ENCODE measurements at regions not wholly inside any gene's neighbourhood (a gene's known extent, or its start where the extent isn't known, plus 50 kb on each side); places are given as distances from the start of the nearest gene placed in this dataset.
"Not testable (repeated sequence)": the region's sequence is repeated elsewhere in the genome, so short reads cannot be mapped to it uniquely, and the experiment has no call there.

DNA sequence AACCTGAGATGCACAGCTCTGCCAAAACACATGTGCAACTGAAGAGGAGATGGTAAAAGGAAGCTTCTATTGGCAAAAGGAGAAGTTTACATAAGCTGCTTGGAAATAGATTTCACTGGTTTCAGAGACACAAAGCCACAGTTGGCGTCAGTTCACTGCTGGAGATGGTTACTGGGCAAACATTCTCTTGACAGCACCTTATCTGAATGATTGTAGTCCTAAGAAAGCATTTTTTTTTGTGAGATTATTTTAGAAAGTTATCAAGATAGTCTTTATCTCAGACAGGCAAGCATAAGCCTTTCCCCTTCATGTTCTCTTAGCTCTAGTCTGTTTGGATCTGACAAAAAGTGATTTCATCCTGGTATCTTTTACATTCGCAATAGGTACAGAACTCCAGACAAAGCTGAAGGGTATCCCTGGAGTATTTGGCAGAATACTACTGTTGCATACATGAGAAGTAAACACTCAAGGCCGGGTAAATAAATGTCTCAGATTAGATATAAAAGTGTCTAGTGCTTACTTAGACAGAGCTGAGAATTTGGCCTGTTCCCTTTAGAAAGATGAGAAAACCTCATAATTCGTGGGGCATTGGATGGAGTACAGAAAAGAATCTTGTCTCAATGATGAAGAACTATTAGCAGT is 1668.0 kb upstream of the NUDT12 start:
- in situ Hi-C loops (cut with HindIII; ENCODE audit: low sequenced_read_pairs) = no loop called here

DNA sequence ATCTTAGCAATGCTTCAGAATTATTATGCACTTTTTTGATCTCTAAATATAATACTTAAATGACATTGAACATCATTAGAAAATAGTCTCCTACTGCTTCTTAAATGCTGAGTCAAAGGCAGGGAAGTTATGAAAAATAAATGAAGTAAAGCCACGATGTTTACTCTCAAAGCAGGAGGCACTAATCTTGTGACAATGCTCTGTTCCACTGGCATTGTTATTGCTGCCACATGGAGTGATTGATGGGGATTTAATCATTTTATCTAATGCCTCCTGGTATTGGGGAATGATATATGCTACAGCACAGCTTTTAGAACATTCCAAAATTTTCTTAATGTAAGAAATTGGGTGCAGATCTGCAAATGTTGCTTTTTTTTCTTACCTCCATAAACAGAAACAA is 1655.4 kb upstream of the NUDT12 start:
- in situ Hi-C loops (cut with HindIII; ENCODE audit: low sequenced_read_pairs) = no loop called here

DNA sequence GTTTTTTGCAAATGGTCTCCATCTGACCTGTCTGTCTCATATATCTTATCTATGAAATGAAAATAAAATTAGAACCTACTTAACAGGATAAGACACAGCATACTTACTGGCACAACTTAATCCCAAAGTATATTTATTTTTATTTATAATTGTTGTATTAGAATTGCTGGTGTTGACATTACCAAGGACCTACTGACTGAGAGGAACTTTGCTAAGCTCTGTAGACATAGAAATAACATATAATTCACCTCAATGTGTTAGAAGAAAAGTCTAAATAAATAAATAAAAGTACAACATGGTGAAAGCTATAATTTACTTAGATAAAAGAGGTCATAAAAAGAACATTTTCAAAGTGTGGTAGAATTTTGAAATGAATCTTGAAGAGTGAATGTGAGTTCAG is 1650.5 kb upstream of the NUDT12 start:
- in situ Hi-C loops (cut with HindIII; ENCODE audit: low sequenced_read_pairs) = no loop called here

DNA sequence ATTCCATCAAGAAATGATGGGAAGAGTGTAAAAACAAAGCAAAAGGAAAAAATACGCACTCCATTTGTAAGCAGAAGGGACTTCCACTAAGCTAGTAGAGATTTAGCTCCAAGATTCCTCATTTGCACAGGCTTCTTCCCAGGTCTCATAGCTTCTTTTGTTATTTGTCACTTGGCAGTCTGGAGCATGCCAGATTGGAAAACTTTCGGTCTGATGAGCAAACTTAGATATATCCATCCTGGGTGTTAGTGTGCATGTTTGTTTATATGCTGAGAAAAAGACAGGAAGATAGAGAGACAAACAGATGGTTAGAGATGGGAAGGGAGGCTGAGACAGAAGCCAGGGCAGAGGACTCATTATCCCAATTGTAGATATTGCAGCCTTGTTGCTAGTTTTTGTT is 1644.5 kb upstream of the NUDT12 start:
- in situ Hi-C loops (cut with HindIII; ENCODE audit: low sequenced_read_pairs) = no loop called here

DNA sequence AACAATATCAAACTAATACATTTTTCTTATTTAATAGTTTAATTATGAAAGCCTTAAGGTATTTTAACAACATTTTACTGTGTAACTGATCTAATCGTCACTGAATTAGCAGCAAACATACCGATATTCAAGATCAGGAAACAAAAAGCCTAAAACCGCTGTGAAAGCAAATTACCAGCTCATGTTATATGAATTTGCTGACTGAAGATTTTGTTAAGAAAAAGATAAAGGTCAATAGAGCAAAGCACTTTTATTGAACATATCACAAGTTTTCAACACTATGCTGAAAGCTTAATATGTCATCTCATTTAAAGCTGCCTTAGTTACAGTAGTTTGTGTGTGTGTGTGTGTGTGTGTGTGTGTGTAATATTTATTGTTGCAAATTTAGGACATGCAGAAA is 1634.9 kb upstream of the NUDT12 start:
- in situ Hi-C loops (cut with HindIII; ENCODE audit: low sequenced_read_pairs) = no loop called here

DNA sequence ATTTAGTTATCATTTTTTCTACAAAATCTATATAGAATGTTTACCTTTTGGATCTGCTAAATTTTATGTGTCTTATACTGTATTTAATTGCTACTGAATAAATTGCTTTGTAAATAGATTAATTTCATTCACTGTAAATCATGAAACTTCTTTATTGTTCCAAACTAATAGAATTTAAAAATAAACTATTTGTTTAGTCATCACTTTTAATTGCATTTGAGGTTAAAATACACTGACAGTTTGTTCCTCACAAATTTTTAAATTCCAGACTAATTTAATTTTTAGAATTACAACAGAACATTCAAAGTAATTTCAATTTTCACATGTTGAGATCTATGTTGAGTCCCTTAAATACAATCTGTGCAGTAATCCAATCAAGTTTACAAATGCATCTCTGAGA is 1633.2 kb upstream of the NUDT12 start:
- in situ Hi-C loops (cut with HindIII; ENCODE audit: low sequenced_read_pairs) = no loop called here

DNA sequence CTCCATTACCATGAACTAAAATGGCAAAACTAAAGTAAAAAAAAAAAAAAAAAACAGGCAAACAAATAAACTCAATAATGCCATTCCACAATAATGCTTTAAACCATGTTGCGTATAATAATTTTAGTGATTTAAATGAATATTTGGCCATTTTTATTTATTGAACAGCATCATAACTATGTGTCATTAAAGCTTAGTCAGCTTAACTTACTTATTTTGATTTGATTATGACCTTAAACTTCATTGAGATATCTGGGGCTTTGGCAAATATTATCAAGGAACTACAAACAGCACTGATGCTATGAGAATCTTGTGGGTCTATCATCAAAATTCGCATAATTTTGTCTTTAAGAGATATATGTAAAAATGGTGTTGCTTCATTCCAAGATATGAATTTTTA is 1610.3 kb upstream of the NUDT12 start:
- in situ Hi-C loops (cut with HindIII; ENCODE audit: low sequenced_read_pairs) = no loop called here

DNA sequence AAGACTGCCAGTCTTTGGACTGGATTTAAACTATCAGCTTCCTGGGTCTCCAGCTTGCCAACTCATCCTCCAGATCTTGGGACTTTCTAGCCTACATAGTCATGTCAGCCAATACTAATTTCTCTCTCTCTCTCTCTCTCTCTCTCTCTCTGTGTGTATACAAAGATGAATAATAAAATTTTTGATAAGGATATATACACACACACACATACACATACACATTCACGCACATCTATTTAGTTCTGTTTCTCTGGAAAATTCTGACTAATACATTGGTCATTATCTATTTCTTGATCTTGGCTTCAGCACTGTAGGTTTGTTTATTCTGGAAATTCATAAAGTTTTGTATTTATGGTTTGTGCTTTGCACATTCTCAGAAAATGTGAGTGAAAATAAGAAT is 1606.2 kb upstream of the NUDT12 start:
- in situ Hi-C loops (cut with HindIII; ENCODE audit: low sequenced_read_pairs) = no loop called here

DNA sequence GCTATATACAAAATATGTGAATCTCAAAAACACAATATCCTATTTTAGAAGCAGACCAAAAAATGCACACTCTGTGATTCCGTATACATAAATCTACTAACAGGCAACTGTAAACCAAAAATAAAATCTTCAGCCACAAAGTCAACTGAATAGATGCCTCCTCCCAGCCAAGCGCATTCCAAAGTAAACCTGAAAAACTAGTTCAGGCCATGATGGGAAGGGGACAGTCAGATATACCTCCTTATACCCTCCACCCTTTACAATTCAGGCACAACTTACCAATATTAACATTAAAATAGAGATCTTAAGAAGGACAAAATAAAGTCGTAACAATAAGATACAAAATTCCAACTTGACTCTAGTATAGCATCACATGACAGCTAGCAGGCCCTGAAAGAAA is 1604.5 kb upstream of the NUDT12 start:
- in situ Hi-C loops (cut with HindIII; ENCODE audit: low sequenced_read_pairs) = no loop called here

DNA sequence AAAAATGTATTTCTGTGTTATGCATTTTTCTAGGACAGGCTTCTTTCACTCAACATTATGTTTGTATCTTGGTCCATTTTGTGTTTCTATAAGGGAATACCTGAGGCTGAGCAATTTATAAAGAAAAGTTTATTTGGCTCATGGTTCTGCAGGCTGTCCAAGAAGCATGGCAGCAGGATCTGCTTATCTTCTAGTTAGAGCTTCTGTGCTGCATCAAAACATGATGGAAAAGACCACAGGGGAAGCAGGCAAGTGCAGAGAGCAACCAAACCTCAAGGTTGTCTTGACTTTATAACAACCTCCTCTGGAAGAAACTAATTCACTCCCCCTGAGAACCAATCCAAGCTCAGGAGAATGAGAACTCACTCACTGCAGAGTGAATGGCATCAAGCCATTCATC is 1601.0 kb upstream of the NUDT12 start:
- in situ Hi-C loops (cut with HindIII; ENCODE audit: low sequenced_read_pairs) = no loop called here

DNA sequence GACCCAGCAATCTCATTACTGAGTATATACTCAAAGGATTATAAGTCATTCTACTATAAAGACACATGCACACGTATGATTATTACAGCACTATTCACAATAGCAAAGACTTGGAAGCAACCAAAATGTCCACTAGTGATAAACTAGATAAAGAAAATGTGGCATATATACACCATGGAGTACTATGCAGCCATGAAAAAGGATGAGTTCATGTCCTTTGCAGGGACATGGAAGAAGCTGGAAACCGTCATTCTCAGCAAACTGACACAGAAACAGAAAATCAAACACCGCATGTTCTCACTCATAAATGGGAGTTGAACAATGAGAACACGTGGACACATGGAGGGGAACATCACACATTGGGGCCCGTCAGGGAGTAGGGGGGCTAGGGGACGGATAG is 1600.0 kb upstream of the NUDT12 start:
- in situ Hi-C loops (cut with HindIII; ENCODE audit: low sequenced_read_pairs) = not testable (repeated sequence)

DNA sequence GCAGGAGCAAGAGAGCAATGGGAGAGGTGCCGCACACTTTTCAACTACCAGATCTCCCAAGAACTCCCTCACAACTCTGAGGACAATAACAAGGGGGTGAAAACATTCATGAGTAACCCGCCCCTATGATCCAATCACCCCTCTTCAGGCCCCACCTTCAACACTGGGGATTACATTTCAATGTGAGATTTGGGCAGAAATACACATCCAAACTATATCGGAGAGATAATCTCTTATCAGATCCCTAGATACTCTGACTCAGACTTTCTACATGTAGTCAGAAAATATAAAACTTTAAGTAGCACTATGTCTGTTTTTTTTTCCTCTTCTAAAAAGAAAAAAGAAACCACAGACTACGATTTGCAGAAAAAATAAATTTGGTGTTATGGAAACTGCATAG is 1595.9 kb upstream of the NUDT12 start:
- in situ Hi-C loops (cut with HindIII; ENCODE audit: low sequenced_read_pairs) = no loop called here

DNA sequence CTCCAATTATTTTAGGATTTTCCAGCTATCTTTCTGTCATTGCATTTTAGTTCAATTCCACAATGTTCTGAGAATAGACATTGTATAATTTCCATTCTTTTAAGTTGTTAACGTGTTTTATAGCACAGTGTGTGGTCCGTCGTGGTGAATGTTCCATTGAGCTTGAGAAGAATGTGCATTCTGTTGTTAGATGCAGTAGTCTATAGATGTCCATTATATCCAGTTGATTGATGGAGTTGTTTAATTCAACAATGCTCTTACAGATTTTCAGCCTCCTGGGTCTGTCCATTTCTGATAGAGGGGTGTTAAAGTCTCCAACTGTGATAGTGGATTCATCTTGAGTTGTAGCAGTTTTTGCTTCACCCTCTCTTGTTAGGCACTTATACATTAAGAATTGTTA is 1587.7 kb upstream of the NUDT12 start:
- in situ Hi-C loops (cut with HindIII; ENCODE audit: low sequenced_read_pairs) = no loop called here

DNA sequence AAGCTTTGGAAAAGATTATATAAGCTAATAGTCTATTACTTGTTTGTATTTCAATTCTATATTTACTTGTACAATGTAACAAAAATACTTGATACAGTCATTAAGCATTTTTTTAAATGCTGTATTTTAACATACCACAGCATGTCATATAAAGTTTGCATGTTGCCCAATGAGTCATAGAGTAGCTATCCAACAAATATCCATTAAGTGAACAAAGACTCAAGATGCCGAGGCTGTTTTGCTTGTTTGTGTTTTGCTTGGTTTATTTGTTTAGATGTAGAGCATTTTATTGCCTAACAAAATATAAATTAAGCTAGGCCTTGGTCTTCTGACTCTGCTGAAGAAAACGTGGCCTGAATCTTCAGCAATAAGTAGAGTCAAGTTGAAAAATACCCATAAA is 1584.3 kb upstream of the NUDT12 start:
- in situ Hi-C loops (cut with HindIII; ENCODE audit: low sequenced_read_pairs) = no loop called here

DNA sequence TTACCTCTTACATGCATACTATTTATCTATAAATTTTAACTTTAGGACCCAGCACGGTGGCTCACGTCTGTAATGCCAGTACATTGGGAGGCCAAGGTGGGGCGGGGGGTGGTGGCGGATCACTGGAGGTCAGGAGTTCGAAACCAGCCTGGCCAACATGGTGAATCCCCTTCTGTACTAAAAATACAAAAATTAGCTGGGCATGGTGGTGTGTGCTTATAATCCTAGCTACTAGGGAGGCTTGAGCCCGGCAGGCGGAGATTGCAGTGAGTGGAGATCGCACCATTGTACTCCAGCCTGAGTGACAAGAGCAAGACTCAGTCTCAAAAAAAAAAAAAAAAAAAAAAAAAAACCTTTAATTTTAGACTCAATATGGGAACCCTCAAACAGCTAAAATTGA is 1582.6 kb upstream of the NUDT12 start:
- in situ Hi-C loops (cut with HindIII; ENCODE audit: low sequenced_read_pairs) = no loop called here

DNA sequence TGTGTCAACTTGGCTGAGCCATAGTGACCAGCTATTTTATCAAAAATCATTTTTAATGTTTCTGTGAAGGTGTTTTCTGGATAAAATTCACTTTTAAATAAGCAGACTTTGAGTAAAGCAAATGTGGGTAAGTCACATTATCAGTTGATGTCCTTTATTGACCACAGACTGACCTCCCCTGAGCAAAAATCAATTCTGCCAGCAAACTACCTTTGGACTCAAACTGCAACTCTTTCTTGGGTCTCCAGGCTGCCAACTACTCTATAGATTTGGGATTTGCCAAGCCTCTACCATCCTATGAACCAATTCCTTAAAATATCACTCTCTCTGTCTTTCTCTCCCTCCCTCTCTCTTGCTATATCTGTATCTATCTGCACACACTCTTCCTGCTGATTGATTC is 1571.7 kb upstream of the NUDT12 start:
- in situ Hi-C loops (cut with HindIII; ENCODE audit: low sequenced_read_pairs) = no loop called here

DNA sequence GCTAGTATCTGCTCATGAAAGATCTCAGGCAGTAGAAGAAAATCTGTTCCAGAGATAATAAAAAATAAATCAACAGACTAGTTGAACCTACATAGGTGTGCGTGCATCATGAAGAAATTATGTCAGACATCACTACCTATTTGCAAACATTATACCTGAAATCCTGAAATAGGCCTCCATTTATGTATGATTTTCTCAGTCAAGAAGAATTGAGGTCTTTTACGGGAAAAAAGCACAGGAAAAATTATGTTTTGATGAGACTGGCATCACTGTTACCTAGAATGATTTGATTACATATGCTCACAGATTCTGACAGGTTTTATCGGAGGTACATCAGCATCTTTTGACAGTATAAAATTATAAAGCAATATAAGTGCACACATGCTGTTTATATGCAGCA is 1570.5 kb upstream of the NUDT12 start:
- in situ Hi-C loops (cut with HindIII; ENCODE audit: low sequenced_read_pairs) = no loop called here

DNA sequence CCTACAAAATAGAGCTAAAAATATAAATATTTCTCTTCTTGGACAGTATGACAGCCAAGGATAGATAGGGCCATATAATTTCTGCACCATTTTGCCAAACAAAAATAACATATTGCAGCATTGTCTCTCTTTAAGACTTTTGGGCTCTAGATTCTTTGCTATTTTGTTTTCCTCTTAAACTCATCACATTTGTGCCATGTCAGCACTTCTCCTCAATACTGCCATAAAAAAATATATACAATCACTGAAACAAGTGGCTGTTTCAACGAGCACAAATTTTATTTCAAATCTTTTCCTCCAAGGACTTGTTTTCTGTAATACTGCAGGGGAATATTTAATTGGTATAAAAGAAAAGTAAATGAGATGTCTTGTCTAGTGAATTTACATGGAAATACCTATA is 1570.0 kb upstream of the NUDT12 start:
- in situ Hi-C loops (cut with HindIII; ENCODE audit: low sequenced_read_pairs) = no loop called here

DNA sequence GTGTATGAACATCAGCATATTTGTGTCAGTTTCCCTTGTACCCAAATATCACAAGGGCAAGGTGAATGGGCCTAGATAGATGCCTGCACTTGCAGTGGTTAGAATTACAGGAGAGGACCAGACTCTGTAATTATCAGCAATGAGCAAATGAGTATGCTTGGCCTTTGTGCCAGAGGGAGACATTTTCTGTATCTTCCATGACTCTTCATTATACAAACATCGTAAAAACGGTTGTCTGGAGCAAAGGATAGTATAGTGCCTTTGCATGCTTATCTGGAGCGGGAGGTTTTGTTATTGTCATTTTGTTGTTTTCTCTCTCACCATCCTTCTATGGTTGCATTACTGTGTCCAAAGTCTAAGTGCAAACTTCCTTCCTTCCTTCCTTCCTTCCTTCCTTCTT is 1568.5 kb upstream of the NUDT12 start:
- in situ Hi-C loops (cut with HindIII; ENCODE audit: low sequenced_read_pairs) = no loop called here

DNA sequence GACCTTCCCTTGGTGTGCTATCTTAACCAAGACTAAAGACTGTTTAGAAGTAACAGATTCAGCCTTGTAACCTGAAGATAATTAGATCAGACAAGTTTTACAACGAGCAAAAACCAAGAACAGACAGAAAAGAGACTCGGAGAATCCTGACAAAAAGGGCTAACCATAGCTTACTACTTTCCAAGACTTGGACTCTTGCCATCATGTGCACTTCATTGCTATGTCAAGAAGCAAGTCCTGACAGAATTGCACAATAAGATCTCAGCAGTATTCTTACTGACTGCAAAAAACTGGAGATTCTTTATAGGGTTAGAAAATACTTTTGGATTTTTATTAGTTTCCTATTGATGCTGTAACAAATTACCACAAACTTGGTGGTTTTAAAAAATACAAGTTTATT is 1539.0 kb upstream of the NUDT12 start:
- in situ Hi-C loops (cut with HindIII; ENCODE audit: low sequenced_read_pairs) = no loop called here

DNA sequence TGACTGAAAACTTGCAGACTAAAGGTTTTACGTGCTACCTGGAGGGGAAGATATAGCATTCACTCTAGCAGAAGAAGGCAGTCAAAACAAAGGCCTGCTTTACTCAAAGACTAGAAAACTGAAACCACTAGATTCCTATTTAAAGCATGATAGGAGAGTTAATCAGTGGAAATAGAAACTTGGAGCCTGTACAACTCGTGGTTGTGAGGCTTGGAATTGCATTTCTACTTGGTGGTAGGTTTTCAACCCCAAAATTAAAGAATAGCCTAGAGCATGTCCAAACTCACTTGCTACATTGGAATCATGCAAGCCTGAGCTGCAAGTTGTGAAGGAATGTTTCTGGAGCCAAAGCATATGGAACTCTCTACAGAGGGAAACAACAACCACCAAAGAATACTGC is 1526.4 kb upstream of the NUDT12 start:
- in situ Hi-C loops (cut with HindIII; ENCODE audit: low sequenced_read_pairs) = no loop called here

DNA sequence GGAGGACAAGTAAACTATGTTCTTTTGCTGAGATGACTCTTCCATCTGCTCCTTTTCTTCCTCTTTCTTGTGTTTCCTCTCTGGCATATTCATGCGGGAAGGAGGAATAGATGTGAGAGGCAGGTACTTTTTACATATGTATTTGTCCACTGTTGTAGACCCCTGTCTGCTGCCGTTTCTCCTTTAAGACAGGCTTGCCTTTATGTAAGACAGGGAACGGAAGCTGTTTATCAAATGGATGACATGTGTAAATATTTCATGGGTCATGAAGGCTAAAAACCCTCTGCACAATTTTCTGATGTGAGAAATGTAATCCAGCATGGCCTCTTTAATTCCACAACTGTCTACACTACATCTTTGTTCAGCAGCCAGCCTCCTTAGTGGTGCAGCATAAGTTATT is 1525.5 kb upstream of the NUDT12 start:
- in situ Hi-C loops (cut with HindIII; ENCODE audit: low sequenced_read_pairs) = no loop called here

DNA sequence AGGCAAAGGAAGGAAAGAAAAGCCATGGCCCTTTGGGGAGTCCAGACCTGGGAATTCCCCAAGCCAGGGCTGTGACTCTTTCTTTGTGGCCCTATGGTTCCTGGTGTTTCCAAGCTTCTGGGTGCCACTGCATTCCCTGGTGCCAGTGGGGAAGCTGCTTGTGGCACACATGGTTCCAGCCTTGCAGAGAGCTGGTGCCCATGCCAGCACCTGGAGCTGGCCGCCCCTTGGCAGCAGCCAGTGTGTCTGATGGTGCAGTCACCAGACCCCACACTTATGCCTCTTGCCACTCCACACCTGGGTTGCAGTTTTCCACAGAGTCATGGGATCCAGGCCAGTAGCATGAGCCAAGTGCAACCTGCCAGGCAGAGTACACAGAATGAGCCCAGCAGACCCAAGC is 1495.3 kb upstream of the NUDT12 start:
- in situ Hi-C loops (cut with HindIII; ENCODE audit: low sequenced_read_pairs) = no loop called here

DNA sequence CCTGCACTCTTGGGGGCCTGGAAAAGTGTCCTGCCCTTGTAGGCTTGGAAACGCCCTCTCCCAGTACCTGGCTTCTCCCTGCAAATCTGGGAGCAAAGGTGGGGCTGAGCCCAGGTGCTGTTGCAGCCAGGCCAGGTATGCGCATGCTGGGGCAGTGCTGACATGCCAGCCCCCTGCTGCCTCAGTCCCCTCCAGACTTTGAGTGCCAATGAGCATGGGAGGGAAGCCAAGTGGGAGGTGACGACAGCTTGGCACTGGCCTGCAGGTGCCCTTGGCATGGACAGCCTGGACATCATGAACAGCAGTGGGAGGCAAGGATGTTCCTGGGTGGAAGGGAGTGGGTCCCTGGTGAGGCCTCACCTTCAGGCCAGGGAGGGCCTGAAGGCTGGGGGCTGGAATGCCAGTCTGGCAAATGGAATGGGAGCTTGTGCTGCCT is 1494.4 kb upstream of the NUDT12 start:
- in situ Hi-C loops (cut with HindIII; ENCODE audit: low sequenced_read_pairs) = no loop called here

Measured in endothelial cell of hepatic sinusoid (primary cell).